ENCODE measurements at regions not wholly inside any gene's neighbourhood (a gene's known extent, or its start where the extent isn't known, plus 50 kb on each side); places are given as distances from the start of the nearest gene placed in this dataset.

DNA sequence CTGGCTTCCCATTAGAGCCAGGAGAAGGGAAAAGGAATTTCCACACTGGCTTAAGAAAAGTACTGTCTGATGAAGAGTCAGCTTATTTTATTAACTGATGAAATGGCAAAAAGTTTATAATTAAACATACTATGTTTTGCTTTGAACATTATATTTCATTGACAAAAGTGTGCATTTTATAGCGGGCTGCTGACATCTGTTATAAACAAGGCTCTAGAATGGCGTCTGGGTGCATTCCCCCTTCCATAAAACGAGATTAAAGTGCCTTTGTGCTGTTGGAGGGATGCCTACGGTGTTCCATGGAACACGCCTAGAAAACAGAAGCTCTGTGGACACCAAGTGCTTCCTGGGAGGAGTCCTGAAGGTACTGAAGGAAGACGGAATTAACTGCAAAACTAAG lies 220.2 kb downstream of the SNX10 start:
- 41% methylated on average over 6 of the region's 6 CpGs for WGBS (ENCODE audit: low lambda C conversion rate)

DNA sequence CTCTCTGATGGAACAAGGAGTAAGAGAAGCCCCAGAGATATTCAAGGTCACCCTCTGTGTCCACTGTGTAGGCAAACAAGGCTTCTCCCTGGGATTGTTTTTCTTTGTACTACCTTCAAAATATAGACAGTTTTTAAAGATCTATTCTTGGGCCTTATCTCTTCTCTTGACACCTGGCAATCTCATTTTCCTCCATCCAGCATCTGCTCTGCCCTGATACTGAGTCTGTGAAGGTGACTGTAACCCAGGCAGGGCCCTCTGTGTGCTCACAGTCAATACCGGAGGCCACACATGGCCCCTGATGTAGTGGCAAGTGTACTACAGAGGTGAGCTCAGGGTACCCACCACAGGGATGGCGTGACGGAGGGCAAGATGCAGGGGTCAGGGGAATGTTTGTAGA lies 221.1 kb downstream of the SNX10 start:
- H3K36me3 ChIP-seq (replicated peaks in 1 of 2; ENCODE audit: control insufficient read depth in 1 of 2, insufficient read depth in 2 of 2, low read length in 1 of 2): no peaks in the 10 kb centered on the region
- no peak overlapping the region for H2AFZ ChIP-seq (ENCODE audit: low read depth)
- H3K79me2 ChIP-seq (ENCODE audit: insufficient read depth): no peaks in the 10 kb centered on the region
- H4K20me1 ChIP-seq (ENCODE audit: insufficient read depth): no peaks in the 10 kb centered on the region
- H3K9me2 ChIP-seq: no peaks in the 10 kb centered on the region
- H3K4me1 ChIP-seq (ENCODE audit: control insufficient read depth in 1 of 2, insufficient read depth in 2 of 2, low read depth in 1 of 2, low read length in 1 of 2): peaks cover 0 to 9% of the 10 kb centered on the region in 2 experiments; a peak in 1 of 4 replicates
- 47% methylated on average over 3 of the region's 3 CpGs for WGBS (ENCODE audit: low lambda C conversion rate)
- no peak overlapping the region for H3K27ac ChIP-seq (ENCODE audit: low read depth in 2 of 2, low read length in 1 of 2)
- H3K4me3 ChIP-seq (ENCODE audit: low read depth in 2 of 2, low read length in 1 of 2): no peak overlapping the region
- no peaks in the 10 kb centered on the region for H3F3A ChIP-seq (replicated peaks; ENCODE audit: insufficient read depth)
- H3K9me3 ChIP-seq: no peaks in the 10 kb centered on the region
- POLR2A ChIA-PET: no interaction called here
- no peak overlapping the region for H3K9ac ChIP-seq
- no peak for TF ChIP-seq SMC3 (IDR thresholded peaks at IDR 0.05; ENCODE audit: low read depth, low read length)
- no peak for TF ChIP-seq RXRA (IDR thresholded peaks at IDR 0.05; ENCODE audit: borderline replicate concordance, low read depth)
- no peak for TF ChIP-seq EP300 (IDR thresholded peaks at IDR 0.05; ENCODE audit: borderline replicate concordance in 1 of 2, low read depth in 1 of 2, low read length in 1 of 2)
- no peak for TF ChIP-seq RFX5 (IDR thresholded peaks at IDR 0.05; ENCODE audit: low read length)
- no peak for TF ChIP-seq RCOR1 (IDR thresholded peaks at IDR 0.05; ENCODE audit: low read length)
- no peak for TF ChIP-seq TCF12 (IDR thresholded peaks at IDR 0.05)
- TF ChIP-seq POLR2AphosphoS5 (IDR thresholded peaks at IDR 0.05; ENCODE audit: low read depth, low read length): no peak
- H3K4me2 ChIP-seq: no peak overlapping the region
- H3K27me3 ChIP-seq (ENCODE audit: insufficient read depth): 0 out of 2 replicates have a peak, but pooled peaks cover 9% of the 10 kb centered on the region
- DNase-seq: no peak
- CTCF ChIA-PET: interaction anchor here (0.7 to 1.7 kb wide), 4 partner anchors 12 to 174 kb away, joined by 3 to 8 read pairs (median 3); no protein-coding TSS in a partner anchor

More for the DNA sequence above, 220.2 kb downstream of the SNX10 start:
- POLR2A ChIA-PET: no interaction called here
- H4K20me1 ChIP-seq (ENCODE audit: insufficient read depth): no peaks in the 10 kb centered on the region
- TF ChIP-seq TEAD4 (IDR thresholded peaks at IDR 0.05; ENCODE audit: borderline replicate concordance, insufficient read depth): no peak
- H3K4me3 ChIP-seq (ENCODE audit: low read depth in 2 of 2, low read length in 1 of 2): no peak overlapping the region
- no peaks in the 10 kb centered on the region for H3K9me2 ChIP-seq
- no peak overlapping the region for H3K9ac ChIP-seq
- H3K27me3 ChIP-seq (ENCODE audit: insufficient read depth): 0 out of 2 replicates have a peak, but pooled peaks cover 11% of the 10 kb centered on the region
- peaks cover 0 to 9% of the 10 kb centered on the region in 2 experiments; a peak in 1 of 4 replicates for H3K4me1 ChIP-seq (ENCODE audit: control insufficient read depth in 1 of 2, insufficient read depth in 2 of 2, low read depth in 1 of 2, low read length in 1 of 2)
- H3K9me3 ChIP-seq: no peaks in the 10 kb centered on the region
- no peak overlapping the region for H3K4me2 ChIP-seq
- H3K79me2 ChIP-seq (ENCODE audit: insufficient read depth): no peaks in the 10 kb centered on the region
- CTCF ChIA-PET: interaction anchor here (1.0 to 1.4 kb wide), 3 partner anchors 8 to 156 kb away, joined by 3 to 5 read pairs (median 4); no protein-coding TSS in a partner anchor
- H2AFZ ChIP-seq (ENCODE audit: low read depth): no peak overlapping the region
- no peaks in the 10 kb centered on the region for H3F3A ChIP-seq (replicated peaks; ENCODE audit: insufficient read depth)
- H3K36me3 ChIP-seq (replicated peaks in 1 of 2; ENCODE audit: control insufficient read depth in 1 of 2, insufficient read depth in 2 of 2, low read length in 1 of 2): no peaks in the 10 kb centered on the region
- H3K27ac ChIP-seq (ENCODE audit: low read depth in 2 of 2, low read length in 1 of 2): no peak overlapping the region
- DNase-seq: no peak

DNA sequence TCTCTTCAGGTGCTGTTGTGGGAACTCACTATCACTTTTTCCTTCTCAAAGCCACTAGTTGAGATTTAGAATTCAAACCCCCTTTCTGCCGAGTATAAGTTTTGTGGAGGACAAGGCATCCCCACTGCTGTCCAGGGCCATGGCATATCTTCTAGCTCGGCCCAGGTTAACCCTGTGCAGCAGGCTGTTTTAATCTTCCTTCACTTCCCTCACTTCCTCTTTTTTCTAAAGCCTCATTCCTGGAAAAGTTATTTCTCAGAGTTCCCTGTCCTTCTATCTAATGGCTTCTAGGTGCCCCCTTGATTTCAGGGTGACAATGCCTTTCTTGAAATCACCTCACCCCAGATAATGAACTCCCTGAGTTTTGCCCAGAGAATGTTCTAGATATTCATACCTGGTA lies 222.3 kb downstream of the SNX10 start:
- Histone ChIP-seq H4K20me1 (ENCODE audit: insufficient read depth) (no peaks in the 10 kb centered on the region), H3K4me1 (ENCODE audit: control insufficient read depth in 1 of 2, insufficient read depth in 2 of 2, low read depth in 1 of 2, low read length in 1 of 2) (peaks cover 0 to 12% of the 10 kb centered on the region in 2 experiments; a peak in 1 of 4 replicates), H3K36me3 (replicated peaks in 1 of 2; ENCODE audit: control insufficient read depth in 1 of 2, insufficient read depth in 2 of 2, low read length in 1 of 2) (no peaks in the 10 kb centered on the region), H3K27me3 (ENCODE audit: insufficient read depth) (0 out of 2 replicates have a peak, but pooled peaks cover 9% of the 10 kb centered on the region), H2AFZ (ENCODE audit: low read depth) (no peak overlapping the region), H3K79me2 (ENCODE audit: insufficient read depth) (no peaks in the 10 kb centered on the region), H3K4me2 (no peak overlapping the region), H3K4me3 (ENCODE audit: low read depth in 2 of 2, low read length in 1 of 2) (no peak overlapping the region), H3K9me2 (no peaks in the 10 kb centered on the region), H3F3A (replicated peaks; ENCODE audit: insufficient read depth) (no peaks in the 10 kb centered on the region), H3K9ac (no peak overlapping the region), H3K27ac (ENCODE audit: low read depth in 2 of 2, low read length in 1 of 2) (no peak overlapping the region), H3K9me3 (no peaks in the 10 kb centered on the region)
- ChIA-PET CTCF (interaction anchor here (0.8 to 1.7 kb wide), 5 partner anchors 8 to 173 kb away, joined by 3 to 8 read pairs (median 3); no protein-coding TSS in a partner anchor), POLR2A (no interaction called here)
- no peak for DNase-seq
- WGBS (ENCODE audit: low lambda C conversion rate): 53% methylated on average over 2 of the region's 2 CpGs
- TF ChIP-seq NRF1 (IDR thresholded peaks at IDR 0.05; ENCODE audit: low read depth, low read length): no peak
- TF ChIP-seq EZH2phosphoT487 (IDR thresholded peaks at IDR 0.05; ENCODE audit: borderline replicate concordance, low read depth): no peak
- no peak for TF ChIP-seq CHD2 (IDR thresholded peaks at IDR 0.05; ENCODE audit: low read length, partially characterized antibody)
- TF ChIP-seq, protein P1, sequence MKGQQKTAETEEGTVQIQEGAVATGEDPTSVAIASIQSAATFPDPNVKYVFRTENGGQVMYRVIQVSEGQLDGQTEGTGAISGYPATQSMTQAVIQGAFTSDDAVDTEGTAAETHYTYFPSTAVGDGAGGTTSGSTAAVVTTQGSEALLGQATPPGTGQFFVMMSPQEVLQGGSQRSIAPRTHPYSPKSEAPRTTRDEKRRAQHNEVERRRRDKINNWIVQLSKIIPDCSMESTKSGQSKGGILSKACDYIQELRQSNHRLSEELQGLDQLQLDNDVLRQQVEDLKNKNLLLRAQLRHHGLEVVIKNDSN (IDR thresholded peaks at IDR 0.05; ENCODE audit: borderline replicate concordance, low read depth): no peak
- TF ChIP-seq GATA2 (CRISPR knock-in tag; IDR thresholded peaks at IDR 0.05): no peak
- TF ChIP-seq, protein P2, sequence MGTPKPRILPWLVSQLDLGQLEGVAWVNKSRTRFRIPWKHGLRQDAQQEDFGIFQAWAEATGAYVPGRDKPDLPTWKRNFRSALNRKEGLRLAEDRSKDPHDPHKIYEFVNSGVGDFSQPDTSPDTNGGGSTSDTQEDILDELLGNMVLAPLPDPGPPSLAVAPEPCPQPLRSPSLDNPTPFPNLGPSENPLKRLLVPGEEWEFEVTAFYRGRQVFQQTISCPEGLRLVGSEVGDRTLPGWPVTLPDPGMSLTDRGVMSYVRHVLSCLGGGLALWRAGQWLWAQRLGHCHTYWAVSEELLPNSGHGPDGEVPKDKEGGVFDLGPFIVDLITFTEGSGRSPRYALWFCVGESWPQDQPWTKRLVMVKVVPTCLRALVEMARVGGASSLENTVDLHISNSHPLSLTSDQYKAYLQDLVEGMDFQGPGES (IDR thresholded peaks at IDR 0.05; ENCODE audit: low read depth, low read length): no peak
- no peak for TF ChIP-seq MXI1 (IDR thresholded peaks at IDR 0.05; ENCODE audit: low read depth, low read length)
- no peak for TF ChIP-seq EP300 (IDR thresholded peaks at IDR 0.05; ENCODE audit: borderline replicate concordance in 1 of 2, low read depth in 1 of 2, low read length in 1 of 2)
- TF ChIP-seq RFX5 (IDR thresholded peaks at IDR 0.05; ENCODE audit: low read length): no peak
- TF ChIP-seq POLR2AphosphoS5 (IDR thresholded peaks at IDR 0.05; ENCODE audit: low read depth, low read length): no peak
- TF ChIP-seq GABPA (IDR thresholded peaks at IDR 0.05; ENCODE audit: low read depth): no peak
- TF ChIP-seq MEF2A (IDR thresholded peaks at IDR 0.05; ENCODE audit: borderline replicate concordance, low read depth): no peak
- TF ChIP-seq, protein P3, sequence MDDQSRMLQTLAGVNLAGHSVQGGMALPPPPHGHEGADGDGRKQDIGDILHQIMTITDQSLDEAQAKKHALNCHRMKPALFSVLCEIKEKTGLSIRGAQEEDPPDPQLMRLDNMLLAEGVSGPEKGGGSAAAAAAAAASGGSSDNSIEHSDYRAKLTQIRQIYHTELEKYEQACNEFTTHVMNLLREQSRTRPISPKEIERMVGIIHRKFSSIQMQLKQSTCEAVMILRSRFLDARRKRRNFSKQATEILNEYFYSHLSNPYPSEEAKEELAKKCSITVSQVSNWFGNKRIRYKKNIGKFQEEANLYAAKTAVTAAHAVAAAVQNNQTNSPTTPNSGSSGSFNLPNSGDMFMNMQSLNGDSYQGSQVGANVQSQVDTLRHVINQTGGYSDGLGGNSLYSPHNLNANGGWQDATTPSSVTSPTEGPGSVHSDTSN (IDR thresholded peaks at IDR 0.05): no peak
- no peak for TF ChIP-seq RAD21 (IDR thresholded peaks at IDR 0.05; ENCODE audit: low read length)
- TF ChIP-seq TEAD4 (IDR thresholded peaks at IDR 0.05; ENCODE audit: borderline replicate concordance, insufficient read depth): no peak
- TF ChIP-seq, protein P4, sequence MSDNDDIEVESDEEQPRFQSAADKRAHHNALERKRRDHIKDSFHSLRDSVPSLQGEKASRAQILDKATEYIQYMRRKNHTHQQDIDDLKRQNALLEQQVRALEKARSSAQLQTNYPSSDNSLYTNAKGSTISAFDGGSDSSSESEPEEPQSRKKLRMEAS (IDR thresholded peaks at IDR 0.05; ENCODE audit: low read depth): no peak
- no peak for TF ChIP-seq RCOR1 (IDR thresholded peaks at IDR 0.05; ENCODE audit: low read length)

All from SK-N-SH (cell line).